A549 (cell line): ENCODE measurements at regions not wholly inside any gene's neighbourhood (a gene's known extent, or its start where the extent isn't known, plus 50 kb on each side); places are given as distances from the start of the nearest gene placed in this dataset.

Experiments
- ATAC-seq, 2 experiments: fragments of 200-7000 bp in 1 of 2; fragments of >200 bp in 1 of 2; cut with Nextera tagmentation in 1 of 2; cut with Tn5 transposase in 1 of 2; 3 replicates each; pipeline versions ENCODE4 v1.8.0 to v1.9.1; 2018 to 2020; ENCODE audit warnings: mild to moderate bottlenecking in 1 of 2, moderate library complexity in 1 of 2
- CTCF ChIA-PET: fragments of 300-600 bp; sonication (Branson Sonifier 250); formaldehyde crosslinking; extraction: SDS; loops from one replicate; lab custom pipeline; 2021; ENCODE audit warnings: antibody characterized with exemption, inconsistent platforms; lab: Yijun Ruan, JAX
- POLR2A ChIA-PET: fragments of 350-600 bp; formaldehyde crosslinking; extraction: SDS; loops from one replicate; lab custom pipeline; 2021; ENCODE audit warnings: antibody characterized with exemption, inconsistent platforms; lab: Yijun Ruan, JAX
- DNase-seq, 2 experiments: peaks; one replicate each; pipeline versions ENCODE4 v3.0.0 to v3.0.0-alpha.2; 2011 to 2016; ENCODE audit warnings: low read depth in 1 of 2, low spot score in 1 of 2
- FAIRE-seq: peaks from 2 replicates; lab custom pipeline; 2011; peaks lifted over from hg19 to GRCh38; lab: Jason Lieb, UNC
- H3K27ac ChIP-seq, 2 experiments: fragments of >200 bp; sonication (Bioruptor Twin); formaldehyde crosslinking; 3 replicates each; pipeline ENCODE4 v1.5.1; 2016 to 2017
- H3K4me1 ChIP-seq: fragments of >200 bp; sonication (Bioruptor Twin); formaldehyde crosslinking; 3 replicates; pipeline ENCODE4 v1.6.1; 2016
- H3K4me2 ChIP-seq: fragments of >200 bp; sonication (Bioruptor Twin); formaldehyde crosslinking; 3 replicates; pipeline ENCODE4 v1.6.1; 2016
- H3K4me3 ChIP-seq: fragments of >200 bp; sonication (Bioruptor Twin); formaldehyde crosslinking; 3 replicates; pipeline ENCODE4 v1.5.1; 2016
- H3K9me3 ChIP-seq: fragments of >200 bp; sonication (Bioruptor Twin); formaldehyde crosslinking; 3 replicates; pipeline ENCODE4 v1.6.1; 2016
- ATOH8 ChIP-seq: fragments of 250-450 bp; sonication (Bioruptor Pico); IDR thresholded peaks from 2 replicates; pipeline ENCODE4 v1.5.0; 2020; ENCODE audit warnings: low read depth, mild to moderate bottlenecking, moderate library complexity
- BCL3 ChIP-seq: fragments of >200 bp; sonication (Bioruptor Twin); formaldehyde crosslinking; IDR thresholded peaks from 3 replicates; pipeline ENCODE4 v1.6.1; 2016
- CBX2 ChIP-seq: fragments of 200-600 bp; sonication (generic); IDR thresholded peaks from 2 replicates; pipeline ENCODE4 v1.6.1; 2016; ENCODE audit warnings: low read depth, mild to moderate bottlenecking, borderline replicate concordance
- CBX8 ChIP-seq: fragments of 200-600 bp; sonication (generic); IDR thresholded peaks from 2 replicates; pipeline ENCODE4 v1.6.1; 2016
- CEBPB ChIP-seq, 2 experiments: fragments of >200 bp in 1 of 2; sonication (Bioruptor Twin) in 1 of 2; formaldehyde crosslinking in 1 of 2; IDR thresholded peaks; 2 replicates each; pipeline ENCODE4 v1.6.1; 2012 to 2016
- CHD4 ChIP-seq: fragments of 200-600 bp; sonication (generic); IDR thresholded peaks from 2 replicates; pipeline ENCODE4 v1.6.1; 2016; ENCODE audit warnings: antibody characterized with exemption, mild to moderate bottlenecking, borderline replicate concordance
- EHF ChIP-seq: fragments of 250-450 bp; sonication (Bioruptor Pico); IDR thresholded peaks from 2 replicates; pipeline ENCODE4 v1.5.0; 2020; ENCODE audit warnings: mild to moderate bottlenecking
- EHMT2 ChIP-seq: fragments of 200-600 bp; sonication (generic); IDR thresholded peaks from 2 replicates; pipeline ENCODE4 v1.6.1; 2016; ENCODE audit warnings: antibody characterized with exemption, low read depth, mild to moderate bottlenecking, moderate library complexity
- FOSL2 ChIP-seq, 2 experiments: fragments of 450-650 bp in 1 of 2; fragments of >200 bp in 1 of 2; sonication (Bioruptor Twin) in 1 of 2; formaldehyde crosslinking; IDR thresholded peaks; 2 replicates each; pipeline versions ENCODE4 v1.5.0 to v1.6.1; 2016 to 2020; ENCODE audit warnings: mild to moderate bottlenecking in 1 of 2, moderate library complexity in 1 of 2
- FOXS1 ChIP-seq: fragments of 250-450 bp; sonication (Bioruptor Pico); IDR thresholded peaks from 2 replicates; pipeline ENCODE4 v1.5.0; 2020; ENCODE audit warnings: mild to moderate bottlenecking, moderate library complexity
- HDAC2 ChIP-seq: fragments of 200-600 bp; sonication (generic); IDR thresholded peaks from 2 replicates; pipeline ENCODE4 v1.6.1; 2016
- HOXB13 ChIP-seq: fragments of 250-450 bp; sonication (Bioruptor Pico); IDR thresholded peaks from 2 replicates; pipeline ENCODE4 v1.5.0; 2020; ENCODE audit warnings: low read depth, mild to moderate bottlenecking, moderate library complexity
- KDM5A ChIP-seq: fragments of 200-600 bp; sonication (generic); IDR thresholded peaks from 2 replicates; pipeline ENCODE4 v1.6.1; 2016; ENCODE audit warnings: antibody characterized with exemption, mild to moderate bottlenecking
- MYC ChIP-seq: IDR thresholded peaks from 2 replicates; pipeline ENCODE4 v1.6.1; 2012; ENCODE audit warnings: mild to moderate bottlenecking, inconsistent platforms, low read length, improper control_type of control experiment, borderline replicate concordance
- NFE2L2 ChIP-seq: fragments of 150-350 bp; conservative IDR thresholded peaks from 2 replicates; pipeline ENCODE4 v1.6.1; 2014; ENCODE audit warnings: low read length
- NPAS2 ChIP-seq: fragments of 250-450 bp; sonication (Bioruptor Pico); IDR thresholded peaks from 2 replicates; pipeline ENCODE4 v1.8.0; 2022; ENCODE audit warnings: mild to moderate bottlenecking, moderate library complexity, borderline replicate concordance
- PHF8 ChIP-seq: fragments of 200-600 bp; sonication (generic); IDR thresholded peaks from 2 replicates; pipeline ENCODE4 v1.6.1; 2016; ENCODE audit warnings: low read depth, mild to moderate bottlenecking, antibody characterized with exemption, moderate library complexity, borderline replicate concordance
- POLR2A ChIP-seq: IDR thresholded peaks from 2 replicates; pipeline ENCODE4 v1.6.1; 2012; ENCODE audit warnings: mild to moderate bottlenecking, low read length
- RFX5 ChIP-seq: fragments of 450-650 bp; IDR thresholded peaks from 2 replicates; pipeline ENCODE4 v1.7.1; 2014; ENCODE audit warnings: antibody characterized with exemption, mild to moderate bottlenecking, moderate library complexity
- RNF2 ChIP-seq: fragments of 200-600 bp; sonication (generic); IDR thresholded peaks from 2 replicates; pipeline ENCODE4 v1.6.1; 2016; ENCODE audit warnings: low read depth, mild to moderate bottlenecking, antibody characterized with exemption, moderate library complexity, borderline replicate concordance
- SREBF2 ChIP-seq: fragments of 450-650 bp; IDR thresholded peaks from 2 replicates; pipeline ENCODE4 v1.6.1; 2014; ENCODE audit warnings: mild to moderate bottlenecking, moderate library complexity
- TFCP2L1 ChIP-seq: fragments of 250-450 bp; sonication (Bioruptor Pico); IDR thresholded peaks from 2 replicates; pipeline ENCODE4 v1.5.0; 2021; ENCODE audit warnings: mild to moderate bottlenecking
- ZFP36 ChIP-seq: fragments of 450-650 bp; IDR thresholded peaks from 2 replicates; pipeline ENCODE4 v1.6.1; 2014; ENCODE audit warnings: borderline replicate concordance; ENCODE audit not compliant: partially characterized antibody
- WGBS: methylation state at CpG from one replicate; pipeline ENCODE4 v1.1.6; 2017; ENCODE audit errors: missing lambda C conversion rate; 5-methylcytosine and 5-hydroxymethylcytosine counted together

DNA sequence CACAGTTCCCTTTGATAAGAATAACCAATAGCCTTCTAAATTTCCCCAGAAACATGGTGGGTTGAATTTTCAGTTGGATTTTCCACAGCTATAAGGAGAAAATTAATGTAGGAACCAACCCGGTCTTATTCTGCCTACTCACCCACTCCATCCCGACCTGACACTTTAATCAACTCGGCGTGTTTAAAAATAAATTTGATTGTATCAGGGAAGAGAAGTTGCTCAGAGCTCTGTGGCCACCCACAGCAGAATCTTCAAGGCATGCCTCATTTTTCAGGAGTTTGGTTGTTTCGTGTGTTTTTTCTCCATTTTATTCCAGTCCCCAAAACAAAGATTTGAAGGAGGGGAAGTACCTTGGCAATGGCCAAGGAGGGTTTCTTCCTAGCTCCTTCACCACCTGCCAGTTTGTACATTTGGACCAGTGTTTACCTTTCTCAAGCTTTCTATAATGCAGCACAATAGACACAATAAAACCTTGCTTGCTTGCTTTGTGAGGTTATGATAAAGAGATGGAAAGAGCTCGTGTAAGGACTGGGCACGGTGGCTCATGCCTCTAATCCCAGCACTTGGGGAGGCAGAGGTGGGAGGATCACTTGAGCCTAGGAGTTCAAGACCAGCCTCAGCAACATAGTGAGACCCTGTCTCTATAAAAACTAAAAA lies 297.2 kb upstream of the JARID2 start:
- POLR2A ChIA-PET, result no interaction called here
- DNase-seq, result no peak
- Histone ChIP-seq H3K4me2 (no peak overlapping the region), H3K4me1 (peaks cover 7% of the 10 kb centered on the region; the same call in 1 of the 3 replicates), H3K4me3 (no peak overlapping the region), H3K27ac (no peak overlapping the region), H3K9me3 (no peaks in the 10 kb centered on the region)
- TF ChIP-seq CEBPB (IDR thresholded peaks at IDR 0.05), result no peak
- no peak for TF ChIP-seq ATOH8 (CRISPR knock-in tag)
- no peak for TF ChIP-seq BCL3
- TF ChIP-seq EHMT2, result no peak
- TF ChIP-seq FOXS1 (CRISPR knock-in tag), result no peak
- no peak for TF ChIP-seq CHD4
- TF ChIP-seq HOXB13 (CRISPR knock-in tag), result no peak
- no peak for TF ChIP-seq FOSL2 (IDR thresholded peaks at IDR 0.05)
- no peak for TF ChIP-seq FOSL2 (CRISPR knock-in tag; IDR thresholded peaks at IDR 0.05)
- no peak for TF ChIP-seq POLR2A
- no peak for TF ChIP-seq MYC
- no peak for TF ChIP-seq CBX2
- TF ChIP-seq NPAS2 (CRISPR knock-in tag), result no peak
- no peak for TF ChIP-seq KDM5A
- no peak for TF ChIP-seq CBX8
- TF ChIP-seq SREBF2, result no peak
- no peak for TF ChIP-seq RFX5
- no peak for TF ChIP-seq HDAC2
- no peak for TF ChIP-seq ZFP36
- no peak for TF ChIP-seq RNF2
- no peak for TF ChIP-seq EHF (CRISPR knock-in tag)
- FAIRE-seq, result no peak
- 80% methylated on average over 7 of the region's 7 CpGs for WGBS
- no peak for ATAC-seq
- CTCF ChIA-PET, result no interaction called here

GRCh38 chr6:14950103-14950969 lies 295.5 kb upstream of the JARID2 start:
- CTCF ChIA-PET, result interaction anchor here (0.5 kb wide), 1 partner anchor 69 kb away, joined by 3 read pairs; no protein-coding TSS in a partner anchor
- no peak for ATAC-seq
- Histone ChIP-seq H3K9me3 (0 out of 3 replicates have a peak, but pooled peaks cover 3% of the 10 kb centered on the region), H3K4me2 (no peak overlapping the region)
- no peak for DNase-seq
- TF ChIP-seq PHF8, result no peak
- no peak for TF ChIP-seq CBX2
- no peak for TF ChIP-seq TFCP2L1 (CRISPR knock-in tag)
- no peak for TF ChIP-seq NFE2L2
- TF ChIP-seq FOSL2 (IDR thresholded peaks at IDR 0.05), result no peak
- no peak for TF ChIP-seq FOSL2 (CRISPR knock-in tag; IDR thresholded peaks at IDR 0.05)
- TF ChIP-seq, all 56 proteins: peak for 0
- H3K27ac ChIP-seq, result no peak overlapping the region
- no peak for FAIRE-seq
- no peaks in the 10 kb centered on the region for H3K4me1 ChIP-seq
- WGBS, result 68% methylated on average over 4 of the region's 4 CpGs
- POLR2A ChIA-PET, result no interaction called here
- H3K4me3 ChIP-seq, result no peak overlapping the region
